HFFc6 (cell line): ENCODE measurements at regions not wholly inside any gene's neighbourhood (a gene's known extent, or its start where the extent isn't known, plus 50 kb on each side); places are given as distances from the start of the nearest gene placed in this dataset.

Source experiments
- DNase-seq: peaks from one replicate; pipeline ENCODE4 v3.0.0-alpha.2; 2018
- H3K27ac Mint-ChIP-seq: 2 replicates; pipeline ENCODE4 v1.8.0; 2020; ENCODE audit warnings: mild to moderate bottlenecking, mixed read lengths
- H3K27me3 Mint-ChIP-seq: 2 replicates; pipeline ENCODE4 v1.8.0; 2021; ENCODE audit warnings: mild to moderate bottlenecking, moderate library complexity, mixed read lengths; ENCODE audit not compliant: insufficient read depth
- H3K36me3 Mint-ChIP-seq: 2 replicates; pipeline ENCODE4 v1.8.0; 2021; ENCODE audit warnings: low read depth, mixed read lengths
- H3K4me1 Mint-ChIP-seq: 2 replicates; pipeline ENCODE4 v1.8.0; 2020; ENCODE audit warnings: low read depth, mixed read lengths
- H3K4me3 Mint-ChIP-seq: 2 replicates; pipeline ENCODE4 v1.8.0; 2020; ENCODE audit warnings: mild to moderate bottlenecking, moderate library complexity, mixed read lengths
- H3K9me3 Mint-ChIP-seq: 2 replicates; pipeline ENCODE4 v1.8.0; 2020; ENCODE audit warnings: mild to moderate bottlenecking, mixed read lengths
- TF ChIP-seq, protein P1 (sequence below): fragments of 200-600 bp; sonication (generic); IDR thresholded peaks from 2 replicates; pipeline ENCODE4 v1.5.0; 2021; ENCODE audit warnings: antibody characterized with exemption, mild to moderate bottlenecking

DNA sequence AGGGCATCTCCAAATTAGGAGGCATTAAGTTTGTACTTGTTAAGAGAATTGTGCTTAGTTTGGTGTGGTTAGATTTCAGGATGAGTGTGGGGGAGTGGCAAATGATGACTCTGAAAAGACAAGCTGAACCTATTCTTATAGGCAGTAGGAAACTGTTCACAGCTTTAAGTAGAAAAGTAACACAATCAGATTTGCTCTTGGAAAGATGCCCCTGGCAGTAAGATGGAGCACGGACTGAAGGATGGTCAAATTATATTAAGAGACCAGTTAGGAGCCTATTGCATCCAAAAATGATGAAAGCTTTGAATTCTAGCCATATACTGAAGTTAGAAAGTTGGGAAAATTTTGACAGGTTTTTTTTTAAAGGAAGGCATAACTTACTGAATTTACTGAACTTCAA lies 254.2 kb upstream of the MEF2C start:
- Mint-ChIP-seq H3K4me1 (no peaks in the 10 kb centered on the region), H3K36me3 (no peaks in the 10 kb centered on the region), H3K27ac (no peak overlapping the region), H3K27me3 (peaks cover 3% of the 10 kb centered on the region; the same call in 1 of the 2 replicates), H3K9me3 (no peaks in the 10 kb centered on the region), H3K4me3 (no peak overlapping the region)
- TF ChIP-seq, protein P1, sequence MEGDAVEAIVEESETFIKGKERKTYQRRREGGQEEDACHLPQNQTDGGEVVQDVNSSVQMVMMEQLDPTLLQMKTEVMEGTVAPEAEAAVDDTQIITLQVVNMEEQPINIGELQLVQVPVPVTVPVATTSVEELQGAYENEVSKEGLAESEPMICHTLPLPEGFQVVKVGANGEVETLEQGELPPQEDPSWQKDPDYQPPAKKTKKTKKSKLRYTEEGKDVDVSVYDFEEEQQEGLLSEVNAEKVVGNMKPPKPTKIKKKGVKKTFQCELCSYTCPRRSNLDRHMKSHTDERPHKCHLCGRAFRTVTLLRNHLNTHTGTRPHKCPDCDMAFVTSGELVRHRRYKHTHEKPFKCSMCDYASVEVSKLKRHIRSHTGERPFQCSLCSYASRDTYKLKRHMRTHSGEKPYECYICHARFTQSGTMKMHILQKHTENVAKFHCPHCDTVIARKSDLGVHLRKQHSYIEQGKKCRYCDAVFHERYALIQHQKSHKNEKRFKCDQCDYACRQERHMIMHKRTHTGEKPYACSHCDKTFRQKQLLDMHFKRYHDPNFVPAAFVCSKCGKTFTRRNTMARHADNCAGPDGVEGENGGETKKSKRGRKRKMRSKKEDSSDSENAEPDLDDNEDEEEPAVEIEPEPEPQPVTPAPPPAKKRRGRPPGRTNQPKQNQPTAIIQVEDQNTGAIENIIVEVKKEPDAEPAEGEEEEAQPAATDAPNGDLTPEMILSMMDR: no peak
- DNase-seq: no peak

- no peaks in the 10 kb centered on the region for H3K9me3 Mint-ChIP-seq
- H3K4me1 Mint-ChIP-seq: no peaks in the 10 kb centered on the region
- TF ChIP-seq, protein P1: no peak
- H3K4me3 Mint-ChIP-seq: no peak overlapping the region
- H3K27me3 Mint-ChIP-seq: peaks cover 3% of the 10 kb centered on the region; the same call in 1 of the 2 replicates
- DNase-seq: no peak
- H3K27ac Mint-ChIP-seq: no peak overlapping the region
- H3K36me3 Mint-ChIP-seq: no peaks in the 10 kb centered on the region
Observed at GRCh38 chr5:89133975-89134374, 251.0 kb upstream of the MEF2C start.

- peaks cover 3% of the 10 kb centered on the region; the same call in 1 of the 2 replicates for H3K27me3 Mint-ChIP-seq
- no peak overlapping the region for H3K27ac Mint-ChIP-seq
- TF ChIP-seq, protein P1: no peak
Observed at GRCh38 chr5:89133129-89133528, 250.1 kb upstream of the MEF2C start.

DNA sequence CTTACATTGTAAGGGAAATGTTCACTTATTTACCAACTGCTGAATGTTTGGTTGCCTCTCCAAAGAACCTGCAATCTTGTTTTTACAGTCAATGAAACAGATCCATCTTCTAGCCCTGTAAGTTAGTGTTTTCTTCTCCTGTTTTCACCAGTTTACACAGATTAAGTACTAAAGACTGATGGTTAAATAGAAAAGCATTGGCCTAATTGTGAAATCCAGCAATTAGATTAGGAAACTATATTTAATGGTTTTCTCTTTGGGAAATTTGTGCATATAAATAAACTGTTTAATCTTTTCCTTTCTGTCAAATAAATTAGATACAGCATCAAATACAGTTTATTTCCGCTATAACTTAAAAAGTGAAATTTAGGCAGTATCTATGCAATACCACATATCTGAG lies 247.9 kb upstream of the MEF2C start:
- Mint-ChIP-seq H3K27ac (no peak overlapping the region), H3K9me3 (no peaks in the 10 kb centered on the region), H3K4me1 (no peaks in the 10 kb centered on the region), H3K36me3 (no peaks in the 10 kb centered on the region), H3K27me3 (no peaks in the 10 kb centered on the region), H3K4me3 (no peak overlapping the region)
- no peak for DNase-seq
- TF ChIP-seq, protein P1: no peak

More at GRCh38 chr5:89133129-89133528, 250.1 kb upstream of the MEF2C start:
- no peak for DNase-seq
- H3K4me1 Mint-ChIP-seq: no peaks in the 10 kb centered on the region
- no peaks in the 10 kb centered on the region for H3K36me3 Mint-ChIP-seq
- H3K9me3 Mint-ChIP-seq: no peaks in the 10 kb centered on the region
- H3K4me3 Mint-ChIP-seq: no peak overlapping the region

- no peaks in the 10 kb centered on the region for H3K9me3 Mint-ChIP-seq
- no peaks in the 10 kb centered on the region for H3K36me3 Mint-ChIP-seq
- no peak overlapping the region for H3K27ac Mint-ChIP-seq
- no peak for DNase-seq
- H3K27me3 Mint-ChIP-seq: no peaks in the 10 kb centered on the region
- H3K4me3 Mint-ChIP-seq: no peak overlapping the region
- H3K4me1 Mint-ChIP-seq: no peaks in the 10 kb centered on the region
- TF ChIP-seq, protein P1: no peak
Observed at GRCh38 chr5:89129941-89130340, 247.0 kb upstream of the MEF2C start.
